GM18505 (cell line): ENCODE measurements at regions not wholly inside any gene's neighbourhood (a gene's known extent, or its start where the extent isn't known, plus 50 kb on each side); places are given as distances from the start of the nearest gene placed in this dataset.

Source experiments
- ATAC-seq: cut with Tn5 transposase; IDR thresholded peaks from one replicate; pipeline ENCODE4 v1.9.1; 2021; ENCODE audit not compliant: unreplicated experiment
- POLR2A ChIP-seq: IDR thresholded peaks from 4 replicates; pipeline ENCODE4 v1.6.1; 2011; ENCODE audit warnings: borderline replicate concordance; ENCODE audit not compliant: insufficient read depth, insufficient read length; ENCODE audit errors: extremely low read depth

GRCh38 chr4:110248831-110249253 is 50.4 kb upstream of the ELOVL6 start:
- no peak for ATAC-seq
- TF ChIP-seq POLR2A: no peak
